Suprapubic skin (tissue), 4 donors: ENCODE measurements at regions not wholly inside any gene's neighbourhood (a gene's known extent, or its start where the extent isn't known, plus 50 kb on each side); places are given as distances from the start of the nearest gene placed in this dataset.
"Not testable (repeated sequence)": the region's sequence is repeated elsewhere in the genome, so short reads cannot be mapped to it uniquely, and the experiment has no call there.

ENCODE experiments used
- EP300 ChIP-seq: sonication (generic); formaldehyde crosslinking; IDR thresholded peaks from one replicate; pipeline ENCODE4 v1.6.1; 2017; ENCODE audit warnings: antibody characterized with exemption
- POLR2A ChIP-seq, 2 donors: fragments of 450-650 bp; IDR thresholded peaks; one replicate each; pipeline ENCODE4 v1.6.1; 2017; ENCODE audit warnings: antibody characterized with exemption in 2 of 2, mild to moderate bottlenecking in 2 of 2, moderate library complexity in 2 of 2
- POLR2AphosphoS5 ChIP-seq, 3 donors: sonication (generic); formaldehyde crosslinking; IDR thresholded peaks; one replicate each; pipeline ENCODE4 v1.6.1; 2017; ENCODE audit warnings: antibody characterized with exemption in 3 of 3
- TF ChIP-seq, protein P1 (sequence below), 2 donors: fragments of 200-600 bp in 1 of 2; fragments of 450-650 bp in 1 of 2; sonication (generic) in 1 of 2; IDR thresholded peaks; one replicate each; pipeline ENCODE4 v1.5.1; 2016 to 2019; ENCODE audit warnings: antibody characterized with exemption in 2 of 2, mild to moderate bottlenecking in 1 of 2, moderate library complexity in 1 of 2

- not testable (repeated sequence) for TF ChIP-seq POLR2A (IDR thresholded peaks at IDR 0.05); EP300; POLR2AphosphoS5 (IDR thresholded peaks at IDR 0.05)
- TF ChIP-seq, protein P1, sequence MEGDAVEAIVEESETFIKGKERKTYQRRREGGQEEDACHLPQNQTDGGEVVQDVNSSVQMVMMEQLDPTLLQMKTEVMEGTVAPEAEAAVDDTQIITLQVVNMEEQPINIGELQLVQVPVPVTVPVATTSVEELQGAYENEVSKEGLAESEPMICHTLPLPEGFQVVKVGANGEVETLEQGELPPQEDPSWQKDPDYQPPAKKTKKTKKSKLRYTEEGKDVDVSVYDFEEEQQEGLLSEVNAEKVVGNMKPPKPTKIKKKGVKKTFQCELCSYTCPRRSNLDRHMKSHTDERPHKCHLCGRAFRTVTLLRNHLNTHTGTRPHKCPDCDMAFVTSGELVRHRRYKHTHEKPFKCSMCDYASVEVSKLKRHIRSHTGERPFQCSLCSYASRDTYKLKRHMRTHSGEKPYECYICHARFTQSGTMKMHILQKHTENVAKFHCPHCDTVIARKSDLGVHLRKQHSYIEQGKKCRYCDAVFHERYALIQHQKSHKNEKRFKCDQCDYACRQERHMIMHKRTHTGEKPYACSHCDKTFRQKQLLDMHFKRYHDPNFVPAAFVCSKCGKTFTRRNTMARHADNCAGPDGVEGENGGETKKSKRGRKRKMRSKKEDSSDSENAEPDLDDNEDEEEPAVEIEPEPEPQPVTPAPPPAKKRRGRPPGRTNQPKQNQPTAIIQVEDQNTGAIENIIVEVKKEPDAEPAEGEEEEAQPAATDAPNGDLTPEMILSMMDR (IDR thresholded peaks at IDR 0.05): not testable (repeated sequence)
Observed at GRCh38 chrX:45615591-45615990, 414.9 kb upstream of the DIPK2B start.
